GM10266 (cell line): ENCODE measurements at regions not wholly inside any gene's neighbourhood (a gene's known extent, or its start where the extent isn't known, plus 50 kb on each side); places are given as distances from the start of the nearest gene placed in this dataset.

ENCODE experiments used
- DNase-seq: peaks from one replicate; pipeline ENCODE4 v3.0.0; 2012; ENCODE audit errors: extremely low spot score
- CTCF ChIP-seq: IDR thresholded peaks from 2 replicates; pipeline ENCODE4 v1.5.1; 2012; ENCODE audit warnings: mild to moderate bottlenecking, low read depth; ENCODE audit not compliant: control insufficient read depth, insufficient read depth; ENCODE audit errors: missing control alignments

GRCh38 chr10:29946953-29947700, 112.3 kb downstream of the JCAD start:
- TF ChIP-seq CTCF, result no peak
- no peak for DNase-seq

GRCh38 chr10:29946614-29946952, 112.8 kb downstream of the JCAD start:
- TF ChIP-seq CTCF, result no peak

GRCh38 chr10:29941476-29941875, 117.9 kb downstream of the JCAD start:
- no peak for TF ChIP-seq CTCF
- no peak for DNase-seq

More at GRCh38 chr10:29946614-29946952, 112.8 kb downstream of the JCAD start:
- DNase-seq, result no peak

GRCh38 chr10:29932991-29933390, 126.4 kb downstream of the JCAD start:
- no peak for DNase-seq
- no peak for TF ChIP-seq CTCF

GRCh38 chr10:29931833-29932232, 127.6 kb downstream of the JCAD start:
- TF ChIP-seq CTCF, result no peak
- no peak for DNase-seq

- no peak for TF ChIP-seq CTCF
- no peak for DNase-seq
Observed at GRCh38 chr10:29929006-29929405, 130.4 kb downstream of the JCAD start.

- no peak for TF ChIP-seq CTCF
- DNase-seq, result no peak
Observed at GRCh38 chr10:29926693-29927048, 132.7 kb downstream of the JCAD start.
